Mesodermal cell (in vitro differentiated cells): ENCODE measurements at regions not wholly inside any gene's neighbourhood (a gene's known extent, or its start where the extent isn't known, plus 50 kb on each side); places are given as distances from the start of the nearest gene placed in this dataset.

Experiments used
- H3K27ac ChIP-seq: 2 replicates; pipeline ENCODE4 v1.7.0; 2013; ENCODE audit warnings: mild to moderate bottlenecking, low read depth, low read length, moderate library complexity; ENCODE audit not compliant: severe bottlenecking
- H3K36me3 ChIP-seq: 2 replicates; pipeline ENCODE4 v1.7.1; 2013; ENCODE audit warnings: mild to moderate bottlenecking, low read length, moderate library complexity; ENCODE audit not compliant: control insufficient read depth, insufficient read depth
- H3K4me1 ChIP-seq: one replicate; pipeline ENCODE4 v1.7.1; 2013; ENCODE audit warnings: mild to moderate bottlenecking, low read length; ENCODE audit not compliant: insufficient read depth, control insufficient read depth, poor library complexity, severe bottlenecking
- H3K4me3 ChIP-seq: 2 replicates; pipeline ENCODE4 v1.7.0; 2013; ENCODE audit warnings: low read length, control low read depth, mild to moderate bottlenecking; ENCODE audit not compliant: insufficient read depth, poor library complexity, severe bottlenecking; ENCODE audit errors: extremely low read depth
- H3K9me3 ChIP-seq: 2 replicates; pipeline ENCODE4 v1.7.1; 2013; ENCODE audit warnings: mild to moderate bottlenecking, low read length, moderate library complexity; ENCODE audit not compliant: control insufficient read depth
- WGBS, 2 experiments: methylation state at CpG; one replicate each; pipeline ENCODE4 v1.1.5; 2013; ENCODE audit warnings: missing lambda C conversion rate in 2 of 2; ENCODE audit not compliant: insufficient coverage in 2 of 2; 5-methylcytosine and 5-hydroxymethylcytosine counted together

DNA sequence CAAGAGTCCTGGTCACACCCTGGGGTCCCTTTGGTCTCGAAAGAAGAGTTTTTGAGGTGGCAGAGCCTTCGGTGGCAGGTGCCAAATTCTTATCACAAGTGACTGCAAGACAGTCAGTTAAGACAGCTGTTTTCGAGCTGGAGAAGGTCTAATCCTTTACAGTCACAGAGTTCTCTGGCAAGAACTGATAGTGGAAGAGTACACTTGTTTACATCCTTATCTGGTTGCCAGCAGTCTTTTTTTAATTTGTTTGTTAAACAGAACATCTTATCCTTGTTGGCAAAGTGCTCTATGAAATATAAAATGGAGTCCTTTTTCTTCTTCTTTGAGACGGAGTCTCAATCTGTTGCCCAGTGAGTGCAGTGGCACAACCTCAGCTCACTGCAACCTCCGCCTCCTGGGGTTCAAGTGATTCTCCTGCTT, 50.4 kb upstream of the ELOVL6 start:
- Histone ChIP-seq H3K27ac (no peak overlapping the region), H3K9me3 (no peaks in the 10 kb centered on the region), H3K4me3 (no peak overlapping the region), H3K36me3 (no peaks in the 10 kb centered on the region), H3K4me1 (no peaks in the 10 kb centered on the region)
- 75 to 94% methylated on average over 3 to 4 of the region's 5 CpGs for WGBS, 2 experiments
